SH-SY5Y (cell line): ENCODE measurements at regions not wholly inside any gene's neighbourhood (a gene's known extent, or its start where the extent isn't known, plus 50 kb on each side); places are given as distances from the start of the nearest gene placed in this dataset.

ENCODE experiments used
- GATA2 ChIP-seq: IDR thresholded peaks from 2 replicates; pipeline ENCODE4 v1.6.1; 2011; ENCODE audit warnings: mild to moderate bottlenecking, low read depth, low read length
- GATA3 ChIP-seq: IDR thresholded peaks from 2 replicates; pipeline ENCODE4 v1.6.1; 2011; ENCODE audit warnings: low read depth, mild to moderate bottlenecking, low read length, moderate library complexity

- TF ChIP-seq GATA3 (no peak), GATA2 (no peak)
Measured at GRCh38 chr3:14274612-14274936, 96.0 kb downstream of the LSM3 start.
